Ovary (tissue), 3 donors: ENCODE measurements at regions not wholly inside any gene's neighbourhood (a gene's known extent, or its start where the extent isn't known, plus 50 kb on each side); places are given as distances from the start of the nearest gene placed in this dataset.

Experiments used
- POLR2A ChIP-seq: fragments of 450-650 bp; IDR thresholded peaks from one replicate; pipeline ENCODE4 v1.6.1; 2017; ENCODE audit warnings: antibody characterized with exemption, mild to moderate bottlenecking, moderate library complexity
- TF ChIP-seq, protein P1 (sequence below), 3 donors: fragments of 450-650 bp in 2 of 3; fragments of 200-600 bp in 1 of 3; IDR thresholded peaks; one replicate each; pipeline versions ENCODE4 v1.5.1 to v1.8.0; 2016 to 2022; ENCODE audit warnings: antibody characterized with exemption in 3 of 3, mild to moderate bottlenecking in 1 of 3
- donor health status: DM: no; HTN: no; CAD: no.

DNA sequence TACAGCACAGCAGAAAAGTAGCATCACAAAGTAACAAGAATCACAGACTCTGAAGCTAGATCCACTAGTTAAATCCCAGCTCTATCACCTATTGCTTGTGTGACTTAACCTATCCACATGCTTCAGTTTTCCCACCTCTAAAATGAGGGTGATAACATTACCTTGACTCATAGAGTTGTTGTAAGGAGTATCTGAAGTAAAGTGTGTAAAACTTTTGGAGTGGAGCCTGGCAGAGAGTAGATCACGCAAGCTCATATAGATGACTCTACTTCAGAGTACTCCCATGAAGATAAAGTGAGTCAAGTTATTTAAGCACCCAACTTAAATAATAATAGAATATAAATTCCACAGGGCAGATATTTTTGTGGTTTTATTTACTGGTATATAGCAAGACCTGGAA lies 94.5 kb upstream of the FER start:
- TF ChIP-seq, protein P1, sequence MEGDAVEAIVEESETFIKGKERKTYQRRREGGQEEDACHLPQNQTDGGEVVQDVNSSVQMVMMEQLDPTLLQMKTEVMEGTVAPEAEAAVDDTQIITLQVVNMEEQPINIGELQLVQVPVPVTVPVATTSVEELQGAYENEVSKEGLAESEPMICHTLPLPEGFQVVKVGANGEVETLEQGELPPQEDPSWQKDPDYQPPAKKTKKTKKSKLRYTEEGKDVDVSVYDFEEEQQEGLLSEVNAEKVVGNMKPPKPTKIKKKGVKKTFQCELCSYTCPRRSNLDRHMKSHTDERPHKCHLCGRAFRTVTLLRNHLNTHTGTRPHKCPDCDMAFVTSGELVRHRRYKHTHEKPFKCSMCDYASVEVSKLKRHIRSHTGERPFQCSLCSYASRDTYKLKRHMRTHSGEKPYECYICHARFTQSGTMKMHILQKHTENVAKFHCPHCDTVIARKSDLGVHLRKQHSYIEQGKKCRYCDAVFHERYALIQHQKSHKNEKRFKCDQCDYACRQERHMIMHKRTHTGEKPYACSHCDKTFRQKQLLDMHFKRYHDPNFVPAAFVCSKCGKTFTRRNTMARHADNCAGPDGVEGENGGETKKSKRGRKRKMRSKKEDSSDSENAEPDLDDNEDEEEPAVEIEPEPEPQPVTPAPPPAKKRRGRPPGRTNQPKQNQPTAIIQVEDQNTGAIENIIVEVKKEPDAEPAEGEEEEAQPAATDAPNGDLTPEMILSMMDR (IDR thresholded peaks at IDR 0.05), result no peak
- TF ChIP-seq POLR2A, result no peak
